B cell (primary cell): ENCODE measurements at regions not wholly inside any gene's neighbourhood (a gene's known extent, or its start where the extent isn't known, plus 50 kb on each side); places are given as distances from the start of the nearest gene placed in this dataset.

ENCODE experiments used
- ATAC-seq: fragments of 200-7000 bp; cut with Tn5 transposase; one replicate; pipeline ENCODE4 v1.10.0; 2021; ENCODE audit warnings: low read depth, mild to moderate bottlenecking, moderate number of reproducible peaks, moderate library complexity
- CTCF ChIA-PET: fragments of 350-600 bp; sonication (Branson Sonifier 250); formaldehyde crosslinking; loops from one replicate; lab custom pipeline; 2021; ENCODE audit warnings: antibody characterized with exemption, inconsistent platforms; lab: Charles Lee
- POLR2A ChIA-PET: fragments of 350-600 bp; sonication (Branson Sonifier 250); formaldehyde crosslinking; loops from one replicate; lab custom pipeline; 2021; ENCODE audit warnings: antibody characterized with exemption; lab: Charles Lee
- DNase-seq: peaks from one replicate; pipeline ENCODE4 v3.0.0; 2013
- H2AFZ ChIP-seq: 2 replicates; pipeline ENCODE4 v1.6.1; 2012; ENCODE audit warnings: mild to moderate bottlenecking, low read depth, low read length; ENCODE audit not compliant: insufficient read depth, poor library complexity, severe bottlenecking
- H3K27ac ChIP-seq, 2 donors: 1 replicate in 1 of 2; 2 replicates in 1 of 2; pipeline ENCODE4 v1.5.1; 2012 to 2013; ENCODE audit warnings: low read length in 2 of 2, mild to moderate bottlenecking in 2 of 2, moderate library complexity in 1 of 2
- H3K27me3 ChIP-seq, 4 experiments: fragments of 200-600 bp in 1 of 4; sonication (generic) in 1 of 4; replicated peaks in 1 of 4; 1 replicate in 2 of 4; 2 replicates in 2 of 4; pipeline versions ENCODE4 v1.6.1 to v1.7.0; 2013 to 2016; ENCODE audit warnings: low read length in 3 of 4, mild to moderate bottlenecking in 2 of 4, mixed read lengths in 1 of 4, moderate library complexity in 1 of 4; ENCODE audit not compliant: insufficient read depth in 4 of 4, control insufficient read depth in 3 of 4; ENCODE audit errors: control extremely low read depth in 1 of 4
- H3K36me3 ChIP-seq, 2 experiments: replicated peaks in 1 of 2; 1 replicate in 1 of 2; 2 replicates in 1 of 2; pipeline versions ENCODE4 v1.6.1 to v1.7.1; 2013; ENCODE audit warnings: low read length in 1 of 2; ENCODE audit not compliant: insufficient read depth in 2 of 2, control insufficient read depth in 1 of 2; ENCODE audit errors: control extremely low read depth in 1 of 2, extremely low read depth in 1 of 2
- H3K4me1 ChIP-seq, 2 donors: fragments of 200-600 bp in 1 of 2; sonication (generic) in 1 of 2; 1 replicate in 1 of 2; 2 replicates in 1 of 2; pipeline versions ENCODE4 v1.5.1 to v1.6.1; 2013 to 2017; ENCODE audit warnings: low read length in 2 of 2; ENCODE audit not compliant: control insufficient read depth in 2 of 2, insufficient read depth in 2 of 2
- H3K4me2 ChIP-seq: replicated peaks from 2 replicates; pipeline ENCODE3; 2012; ENCODE audit warnings: mild to moderate bottlenecking, low read depth, low read length; ENCODE audit not compliant: poor library complexity, severe bottlenecking
- H3K4me3 ChIP-seq, 5 experiments: fragments of 200-600 bp in 1 of 5; sonication (generic) in 1 of 5; 1 replicate in 3 of 5; 2 replicates in 2 of 5; pipeline versions ENCODE4 v1.5.1 to v1.7.0; 2011 to 2016; ENCODE audit warnings: low read length in 4 of 5, mild to moderate bottlenecking in 4 of 5, low read depth in 2 of 5, control low read depth in 1 of 5, moderate library complexity in 1 of 5; ENCODE audit not compliant: insufficient read depth in 1 of 5; ENCODE audit errors: control extremely low read depth in 1 of 5, extremely low read depth in 1 of 5
- H3K79me2 ChIP-seq: fragments of 200-600 bp; sonication (generic); one replicate; pipeline ENCODE4 v1.6.0; 2016; ENCODE audit warnings: low read length; ENCODE audit not compliant: control insufficient read depth, insufficient read depth
- H3K9ac ChIP-seq: fragments of 200-600 bp; sonication (generic); 2 replicates; pipeline ENCODE4 v1.6.1; 2017; ENCODE audit warnings: mild to moderate bottlenecking, low read length, moderate library complexity
- H3K9me3 ChIP-seq, 3 donors: one replicate each; pipeline versions ENCODE4 v1.6.1 to v1.7.1; 2013; ENCODE audit warnings: low read length in 2 of 3; ENCODE audit not compliant: control insufficient read depth in 2 of 3, insufficient read depth in 1 of 3; ENCODE audit errors: control extremely low read depth in 1 of 3
- H4K20me1 ChIP-seq: 2 replicates; pipeline ENCODE4 v1.6.0; 2012; ENCODE audit warnings: mild to moderate bottlenecking, low read length; ENCODE audit not compliant: insufficient read depth, control insufficient read depth, poor library complexity, severe bottlenecking
- H3K27ac Mint-ChIP-seq: one replicate; pipeline ENCODE4 v1.8.0; 2021; ENCODE audit warnings: mixed read lengths
- H3K27me3 Mint-ChIP-seq: one replicate; pipeline ENCODE4 v1.8.0; 2021; ENCODE audit warnings: mixed read lengths
- H3K4me1 Mint-ChIP-seq: one replicate; pipeline ENCODE4 v1.8.0; 2021; ENCODE audit warnings: mixed read lengths
- H3K4me3 Mint-ChIP-seq: one replicate; pipeline ENCODE4 v1.8.0; 2021; ENCODE audit warnings: mixed read lengths
- H3K9me3 Mint-ChIP-seq: one replicate; pipeline ENCODE4 v1.8.0; 2022; ENCODE audit warnings: mixed read lengths; ENCODE audit not compliant: insufficient read depth
- CTCF ChIP-seq: fragments of 200-600 bp; IDR thresholded peaks from one replicate; pipeline ENCODE4 v1.8.0; 2022; ENCODE audit warnings: antibody characterized with exemption, mild to moderate bottlenecking
- EZH2 ChIP-seq: IDR thresholded peaks from 2 replicates; pipeline ENCODE4 v1.6.1; 2012; ENCODE audit warnings: borderline replicate concordance, low read depth, mild to moderate bottlenecking, moderate library complexity, low read length; ENCODE audit not compliant: insufficient read depth, poor library complexity, severe bottlenecking
- WGBS: methylation state at CpG from one replicate; pipeline ENCODE4 v1.1.5; 2013; ENCODE audit warnings: missing lambda C conversion rate; ENCODE audit not compliant: insufficient coverage; 5-methylcytosine and 5-hydroxymethylcytosine counted together
- intact Hi-C: fragments of 100-400 bp; cut with micrococcal nuclease; formaldehyde crosslinking; loops from one replicate; pipeline ENCODE4 v1.10.0; 2022

GRCh38 chr17:55895112-55895759 is 144.4 kb downstream of the PCTP start:
- no peak overlapping the region for H3K4me3 ChIP-seq
- no peak overlapping the region for H3K4me2 ChIP-seq
- ATAC-seq (no peak), DNase-seq (no peak)
- no peaks in the 10 kb centered on the region for H4K20me1 ChIP-seq
- H3K27me3 Mint-ChIP-seq = peaks cover 5% of the 10 kb centered on the region
- no peaks in the 10 kb centered on the region for H3K9me3 Mint-ChIP-seq
- intact Hi-C loops = no loop called here
- no peak overlapping the region for H3K27ac ChIP-seq
- CTCF ChIA-PET = no interaction called here
- no peak overlapping the region for H3K9ac ChIP-seq
- no peak overlapping the region for H3K27ac Mint-ChIP-seq
- H3K4me1 ChIP-seq = no peaks in the 10 kb centered on the region
- H3K9me3 ChIP-seq = no peaks in the 10 kb centered on the region
- H3K4me1 Mint-ChIP-seq = no peaks in the 10 kb centered on the region
- no peak overlapping the region for H3K4me3 Mint-ChIP-seq
- no peak overlapping the region for H2AFZ ChIP-seq
- POLR2A ChIA-PET = no interaction called here
- H3K36me3 ChIP-seq = no peaks in the 10 kb centered on the region
- TF ChIP-seq CTCF (no peak), EZH2 (no peak)
- H3K79me2 ChIP-seq = no peaks in the 10 kb centered on the region
- whole genome bisulfite sequencing = 0% methylated on average over 1 of the region's 5 CpGs
- H3K27me3 ChIP-seq = peaks cover 0 to 3% (median 0%) of the 10 kb centered on the region in 4 experiments

GRCh38 chr17:55897301-55897700 is 146.4 kb downstream of the PCTP start:
- ChIA-PET POLR2A (no interaction called here), CTCF (no interaction called here)
- Histone ChIP-seq H3K27me3 (peaks cover 0 to 3% (median 0%) of the 10 kb centered on the region in 4 experiments), H3K9me3 (no peaks in the 10 kb centered on the region), H3K27ac (no peak overlapping the region), H3K9ac (no peak overlapping the region), H3K4me1 (no peaks in the 10 kb centered on the region), H2AFZ (no peak overlapping the region), H3K36me3 (no peaks in the 10 kb centered on the region), H3K4me2 (no peak overlapping the region), H3K4me3 (no peak overlapping the region), H3K79me2 (no peaks in the 10 kb centered on the region), H4K20me1 (no peaks in the 10 kb centered on the region)
- ATAC-seq = no peak
- Mint-ChIP-seq H3K4me1 (no peaks in the 10 kb centered on the region), H3K27me3 (peaks cover 3% of the 10 kb centered on the region), H3K27ac (no peak overlapping the region), H3K4me3 (no peak overlapping the region), H3K9me3 (no peaks in the 10 kb centered on the region)
- no peak for TF ChIP-seq EZH2
- TF ChIP-seq CTCF = no peak
- intact Hi-C loops = no loop called here
- 94% methylated on average over 3 of the region's 4 CpGs for WGBS
- no peak for DNase-seq
